ENCODE measurements at regions not wholly inside any gene's neighbourhood (a gene's known extent, or its start where the extent isn't known, plus 50 kb on each side); places are given as distances from the start of the nearest gene placed in this dataset.

GRCh38 chr3:182609575-182610156 is 183.6 kb upstream of the ATP11B start:
- DNase-seq: no peak

GRCh38 chr3:182612332-182612731 is 181.0 kb upstream of the ATP11B start:
- DNase-seq: no peak

GRCh38 chr3:182617500-182617899 is 175.8 kb upstream of the ATP11B start:
- no peak for DNase-seq

- DNase-seq: peak; percentile 17
Measured at GRCh38 chr3:182618085-182618732, 175.1 kb upstream of the ATP11B start.

DNA sequence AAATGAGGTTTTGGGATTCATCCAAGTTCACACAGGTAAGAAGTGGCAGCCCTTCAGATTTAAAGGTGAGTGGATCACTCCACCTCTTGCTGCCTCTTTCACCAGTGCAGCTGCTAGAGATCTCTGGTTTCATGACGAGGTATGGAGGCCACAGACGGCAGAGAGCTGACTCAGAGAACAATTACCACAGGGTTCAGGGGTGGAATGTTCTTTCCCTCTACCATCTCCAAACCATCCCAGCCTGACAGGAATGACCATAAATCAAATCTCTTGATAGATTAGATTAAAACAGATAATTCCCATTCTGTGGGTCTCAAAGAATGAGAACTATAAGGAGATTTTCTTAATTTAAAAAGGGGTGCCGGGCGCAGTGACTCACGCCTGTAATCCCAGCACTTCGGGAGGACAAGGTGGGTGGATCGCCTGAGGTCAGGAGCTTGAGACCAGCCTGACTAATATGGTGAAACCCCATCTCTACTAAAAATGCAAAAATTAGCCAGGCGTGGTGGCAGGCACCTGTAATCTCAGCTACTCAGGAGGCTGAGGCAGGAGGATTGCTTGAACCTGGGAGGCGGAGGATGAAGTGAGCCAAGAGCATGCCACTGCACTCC is 174.2 kb upstream of the ATP11B start:
- DNase-seq: peak; percentile 66

GRCh38 chr3:182620723-182621434 is 172.4 kb upstream of the ATP11B start:
- no peak for DNase-seq

DNA sequence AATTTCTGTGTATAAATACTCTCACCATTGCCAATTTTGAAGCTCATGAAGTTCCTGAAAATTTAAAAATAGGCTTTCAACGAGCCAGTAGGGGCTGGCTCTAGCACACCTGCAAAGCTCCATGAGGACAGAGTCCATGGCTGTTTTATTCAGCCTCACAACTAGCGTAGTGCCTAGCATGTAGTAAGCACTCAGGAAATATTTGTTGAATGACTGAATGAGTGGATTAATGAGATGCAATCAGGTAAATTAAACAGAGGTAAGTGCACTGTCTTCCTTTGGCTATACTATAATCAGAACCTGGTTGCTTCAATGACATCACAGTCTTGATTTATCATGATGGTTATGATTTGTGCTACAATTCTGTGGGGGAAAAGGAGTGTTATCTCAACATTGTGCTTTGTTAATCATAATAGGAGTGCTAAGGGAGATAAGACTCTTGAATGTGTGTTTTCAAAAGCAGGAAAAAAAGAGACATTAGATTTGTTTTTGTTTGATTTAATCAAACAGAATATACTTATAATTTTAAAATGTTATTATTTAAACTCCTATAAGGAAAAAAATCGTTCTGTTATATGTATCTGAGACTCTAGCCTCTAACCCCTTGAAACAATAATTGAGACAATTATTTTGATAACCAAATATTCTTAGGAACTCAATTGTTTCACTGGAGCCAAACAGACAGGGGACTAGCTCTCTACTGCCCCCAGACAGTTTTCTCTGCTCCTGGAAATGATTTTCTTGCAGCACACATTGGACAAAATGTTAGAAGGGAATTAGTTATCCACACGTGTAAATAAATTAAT is 171.7 kb upstream of the ATP11B start:
- no peak for DNase-seq

DNA sequence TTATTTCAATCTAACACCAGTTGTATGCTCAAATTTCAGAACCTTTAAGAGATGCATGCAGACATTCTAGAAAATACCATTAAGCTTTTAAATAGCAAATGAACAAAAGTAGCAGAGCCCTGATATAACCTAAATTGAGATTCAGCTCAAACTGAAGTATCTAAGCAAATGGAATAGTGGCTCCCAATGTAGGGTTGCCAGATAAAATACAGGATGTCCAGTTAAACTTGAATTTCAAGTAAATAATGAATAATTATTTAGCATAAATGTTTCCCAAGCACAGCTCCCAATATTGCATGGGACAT is 171.1 kb upstream of the ATP11B start:
- no peak for DNase-seq

- no peak for DNase-seq
Measured at GRCh38 chr3:182626484-182627467, 166.5 kb upstream of the ATP11B start.

DNA sequence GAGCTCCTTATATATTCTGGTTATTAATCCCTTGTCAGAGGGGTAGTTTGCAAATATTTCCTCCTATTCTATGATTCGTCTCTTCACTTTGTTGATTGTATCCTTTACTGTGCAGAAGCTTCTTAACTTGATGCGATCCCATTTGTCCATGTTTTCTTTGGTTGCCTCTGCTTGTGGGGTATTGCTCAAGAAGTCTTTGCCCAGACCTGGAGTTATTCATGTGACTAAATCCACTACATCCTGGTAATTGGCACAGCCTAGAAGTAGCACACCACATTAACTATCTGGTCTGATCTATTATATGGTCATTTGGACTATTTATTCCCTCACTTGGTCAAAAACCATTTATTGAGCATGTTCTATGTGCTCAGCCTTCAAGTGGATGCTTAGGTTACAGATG is 164.8 kb upstream of the ATP11B start:
- no peak for DNase-seq

DNA sequence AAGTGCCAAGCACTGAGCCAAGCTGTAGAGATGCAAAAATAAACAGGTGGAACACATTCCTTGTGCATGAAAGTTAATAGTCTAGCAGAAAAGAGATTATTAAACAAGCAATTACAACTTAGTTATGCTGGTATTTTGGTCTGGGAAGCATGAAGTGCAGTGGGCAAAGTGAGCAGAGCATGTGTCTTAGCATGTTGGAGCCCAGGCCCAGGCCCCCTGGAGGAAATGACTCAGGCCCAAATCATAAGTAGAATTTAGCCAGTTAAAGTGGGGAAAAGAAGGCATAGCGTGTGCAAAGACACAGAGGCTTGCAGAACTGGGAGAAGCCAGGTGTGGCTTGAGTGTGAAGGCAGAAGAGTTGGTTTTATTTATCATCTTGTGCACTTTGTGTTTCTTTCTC is 163.8 kb upstream of the ATP11B start:
- DNase-seq: no peak

GRCh38 chr3:182631183-182632076 is 161.9 kb upstream of the ATP11B start:
- DNase-seq: no peak

- DNase-seq: no peak
Measured at GRCh38 chr3:182632077-182632393, 161.3 kb upstream of the ATP11B start.

GRCh38 chr3:182633186-182633585 is 160.1 kb upstream of the ATP11B start:
- DNase-seq: no peak

GRCh38 chr3:182636646-182637045 is 156.7 kb upstream of the ATP11B start:
- DNase-seq: no peak

DNA sequence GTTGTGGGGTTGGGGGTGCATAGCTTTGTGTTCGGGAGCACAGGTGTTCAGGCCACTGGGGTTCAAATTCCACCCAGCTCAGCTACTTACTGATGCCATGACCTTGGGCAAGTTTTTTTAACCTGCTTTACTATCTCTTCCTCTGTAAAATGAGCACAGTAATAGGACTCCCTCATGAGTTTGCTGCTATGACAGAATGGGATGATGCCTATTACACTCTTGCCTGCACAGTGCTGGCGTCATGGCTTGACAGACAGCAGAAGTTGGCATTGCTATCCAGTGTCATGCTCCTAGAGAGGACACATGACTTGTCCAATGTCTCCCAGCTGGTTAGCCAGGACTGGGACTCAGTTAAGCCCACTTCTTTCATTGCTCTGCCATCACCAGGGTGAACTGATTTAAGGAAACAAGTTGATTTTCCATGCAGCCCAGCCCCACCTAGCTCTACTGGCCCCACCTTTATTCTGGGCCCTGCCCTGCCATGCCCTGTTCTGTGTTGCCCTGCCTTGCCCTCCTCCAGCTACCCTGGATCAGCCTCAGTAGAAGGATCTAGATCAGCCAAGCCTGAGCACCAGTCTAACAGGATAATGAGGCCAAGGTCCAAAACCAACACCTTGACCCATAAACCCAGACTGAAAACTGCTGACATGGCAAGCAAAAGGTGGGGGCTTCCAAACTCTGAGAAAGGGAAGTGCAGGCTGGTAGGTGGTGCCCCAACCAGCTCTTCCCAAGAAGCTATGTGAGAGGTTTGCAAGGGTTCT is 155.8 kb upstream of the ATP11B start:
- DNase-seq: no peak

DNA sequence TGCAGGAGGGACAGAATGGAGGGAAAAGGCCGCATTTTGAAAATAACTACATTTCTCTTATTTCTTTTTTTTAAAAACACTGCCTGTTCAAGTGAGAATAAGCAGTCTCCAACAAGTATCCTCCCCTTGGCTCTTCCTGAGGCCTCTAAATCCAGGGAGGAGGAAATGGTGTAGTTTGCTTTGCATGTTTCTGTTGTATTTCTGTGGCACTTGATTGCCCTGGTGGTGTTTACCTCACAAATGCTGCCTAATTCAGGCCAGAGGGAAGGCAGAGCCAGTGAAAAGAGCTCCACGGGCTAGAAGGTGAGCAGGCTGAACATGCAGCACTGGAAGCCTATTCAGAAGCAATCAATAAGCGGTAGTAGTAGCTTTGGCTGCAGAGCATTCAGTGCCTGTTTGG is 149.3 kb upstream of the ATP11B start:
- DNase-seq: no peak

DNA sequence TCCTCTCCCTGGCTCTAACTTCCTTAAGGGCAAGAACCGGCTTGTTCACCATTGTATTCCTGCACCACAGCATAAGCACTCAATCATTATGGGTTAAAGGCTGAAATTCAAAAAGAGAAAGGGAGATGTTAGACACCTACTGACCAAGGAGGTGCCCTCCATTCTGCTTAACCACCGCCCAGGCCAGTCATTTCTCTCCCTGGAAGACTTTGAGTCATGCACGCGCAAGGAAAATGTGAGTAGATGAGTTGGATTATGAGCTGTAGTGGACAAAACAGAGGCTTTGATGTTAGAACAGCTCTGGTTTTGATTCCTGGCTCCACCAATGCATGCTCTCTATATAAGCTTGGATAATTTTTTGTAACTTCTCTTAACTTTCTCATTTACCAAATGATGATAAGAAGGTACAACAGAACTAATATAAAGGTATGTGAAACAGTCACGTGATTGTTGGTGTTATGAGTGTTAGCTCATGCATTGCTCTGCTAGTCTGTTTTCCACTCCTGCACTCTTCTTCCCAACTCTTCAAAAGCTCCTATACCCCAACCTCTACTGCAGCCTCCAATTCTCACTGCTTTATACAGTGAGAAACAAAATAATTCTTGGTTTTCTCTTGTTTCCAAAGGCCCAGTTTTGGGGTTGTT is 148.4 kb upstream of the ATP11B start:
- DNase-seq: no peak

GRCh38 chr3:182650568-182651128 is 142.7 kb upstream of the ATP11B start:
- no peak for DNase-seq

- DNase-seq: no peak
Measured at GRCh38 chr3:182651461-182651860, 141.8 kb upstream of the ATP11B start.

All from HCEC 1CT (cell line).